ENCODE measurements at regions not wholly inside any gene's neighbourhood (a gene's known extent, or its start where the extent isn't known, plus 50 kb on each side); places are given as distances from the start of the nearest gene placed in this dataset.
"Not testable (repeated sequence)": the region's sequence is repeated elsewhere in the genome, so short reads cannot be mapped to it uniquely, and the experiment has no call there.

- DNase-seq, result no peak
Measured at GRCh38 chr5:108528655-108529054, 146.8 kb upstream of the FBXL17 start.

- DNase-seq, result no peak
Measured at GRCh38 chr5:108524564-108524963, 142.7 kb upstream of the FBXL17 start.

- no peak for DNase-seq
Measured at GRCh38 chr5:108523360-108523759, 141.5 kb upstream of the FBXL17 start.

GRCh38 chr5:108521841-108522506 is 140.1 kb upstream of the FBXL17 start:
- DNase-seq, result no peak

- no peak for DNase-seq
Measured at GRCh38 chr5:108521011-108521700, 139.3 kb upstream of the FBXL17 start.

GRCh38 chr5:108516785-108517184 is 134.9 kb upstream of the FBXL17 start:
- no peak for DNase-seq

GRCh38 chr5:108515517-108516105 is 133.7 kb upstream of the FBXL17 start:
- DNase-seq, result no peak

GRCh38 chr5:108508979-108509378 is 127.1 kb upstream of the FBXL17 start:
- no peak for DNase-seq

GRCh38 chr5:108507631-108508030 is 125.7 kb upstream of the FBXL17 start:
- DNase-seq, result no peak

GRCh38 chr5:108505608-108506007 is 123.7 kb upstream of the FBXL17 start:
- no peak for DNase-seq

GRCh38 chr5:108504974-108505373 is 123.1 kb upstream of the FBXL17 start:
- no peak for DNase-seq

GRCh38 chr5:108503986-108504385 is 122.1 kb upstream of the FBXL17 start:
- no peak for DNase-seq

GRCh38 chr5:108495615-108496014 is 113.7 kb upstream of the FBXL17 start:
- not testable (repeated sequence) for DNase-seq

GRCh38 chr5:108487951-108488350 is 106.1 kb upstream of the FBXL17 start:
- no peak for DNase-seq

- DNase-seq, result no peak
Measured at GRCh38 chr5:108484035-108484434, 102.1 kb upstream of the FBXL17 start.

- DNase-seq, result no peak
Measured at GRCh38 chr5:108481355-108481931, 99.5 kb upstream of the FBXL17 start.

GRCh38 chr5:108472237-108472636 is 90.3 kb upstream of the FBXL17 start:
- no peak for DNase-seq

GRCh38 chr5:108467563-108467962 is 85.7 kb upstream of the FBXL17 start:
- DNase-seq, result no peak

- DNase-seq, result no peak
Measured at GRCh38 chr5:108461628-108462367, 79.9 kb upstream of the FBXL17 start.

GRCh38 chr5:108459769-108460168 is 77.9 kb upstream of the FBXL17 start:
- DNase-seq, result no peak

GRCh38 chr5:108451269-108451668 is 69.4 kb upstream of the FBXL17 start:
- no peak for DNase-seq

GRCh38 chr5:108444130-108444529 is 62.2 kb upstream of the FBXL17 start:
- not testable (repeated sequence) for DNase-seq

- not testable (repeated sequence) for DNase-seq
Measured at GRCh38 chr5:108442063-108442651, 60.3 kb upstream of the FBXL17 start.

Data from activated effector memory CD4-positive, alpha-beta T cell treated with anti-CD3 and anti-CD28 coated beads, Interleukin-2, amount 50 U/mL, for 16 hours (primary cell).